VCaP (cell line): ENCODE measurements at regions not wholly inside any gene's neighbourhood (a gene's known extent, or its start where the extent isn't known, plus 50 kb on each side); places are given as distances from the start of the nearest gene placed in this dataset.

ENCODE experiments used
- H3K27ac ChIP-seq: fragments of 450-650 bp; 2 replicates; pipeline ENCODE4 v1.5.1; 2017
- TF ChIP-seq, protein P1 (sequence below): fragments of 450-650 bp; conservative IDR thresholded peaks from 2 replicates; pipeline ENCODE4 v1.5.1; 2017; ENCODE audit warnings: mild to moderate bottlenecking, moderate library complexity

GRCh38 chr9:115209601-115210306 is 91.8 kb upstream of the TNC start:
- H3K27ac ChIP-seq = no peak overlapping the region
- TF ChIP-seq, protein P1, sequence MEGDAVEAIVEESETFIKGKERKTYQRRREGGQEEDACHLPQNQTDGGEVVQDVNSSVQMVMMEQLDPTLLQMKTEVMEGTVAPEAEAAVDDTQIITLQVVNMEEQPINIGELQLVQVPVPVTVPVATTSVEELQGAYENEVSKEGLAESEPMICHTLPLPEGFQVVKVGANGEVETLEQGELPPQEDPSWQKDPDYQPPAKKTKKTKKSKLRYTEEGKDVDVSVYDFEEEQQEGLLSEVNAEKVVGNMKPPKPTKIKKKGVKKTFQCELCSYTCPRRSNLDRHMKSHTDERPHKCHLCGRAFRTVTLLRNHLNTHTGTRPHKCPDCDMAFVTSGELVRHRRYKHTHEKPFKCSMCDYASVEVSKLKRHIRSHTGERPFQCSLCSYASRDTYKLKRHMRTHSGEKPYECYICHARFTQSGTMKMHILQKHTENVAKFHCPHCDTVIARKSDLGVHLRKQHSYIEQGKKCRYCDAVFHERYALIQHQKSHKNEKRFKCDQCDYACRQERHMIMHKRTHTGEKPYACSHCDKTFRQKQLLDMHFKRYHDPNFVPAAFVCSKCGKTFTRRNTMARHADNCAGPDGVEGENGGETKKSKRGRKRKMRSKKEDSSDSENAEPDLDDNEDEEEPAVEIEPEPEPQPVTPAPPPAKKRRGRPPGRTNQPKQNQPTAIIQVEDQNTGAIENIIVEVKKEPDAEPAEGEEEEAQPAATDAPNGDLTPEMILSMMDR = no peak

DNA sequence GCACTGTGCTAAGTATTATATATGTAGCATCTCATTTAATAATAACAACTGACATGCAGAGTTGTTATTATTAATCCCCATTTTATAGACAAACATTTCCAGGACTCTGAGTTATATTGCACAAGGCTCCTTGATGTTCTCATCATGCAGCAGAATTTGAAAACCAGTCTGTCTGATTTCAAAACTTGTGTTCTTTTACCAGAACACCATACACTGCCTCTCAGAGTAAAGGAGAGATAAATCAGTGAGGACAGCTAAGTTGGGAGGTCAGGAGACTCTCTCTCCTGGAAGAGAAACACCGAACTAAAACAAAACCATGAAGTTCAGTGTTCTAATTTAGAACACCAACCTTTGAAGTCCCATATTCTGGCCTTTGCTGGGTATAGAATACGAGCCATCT is 92.7 kb upstream of the TNC start:
- no peak overlapping the region for H3K27ac ChIP-seq
- TF ChIP-seq, protein P1 = no peak

- no peak overlapping the region for H3K27ac ChIP-seq
- TF ChIP-seq, protein P1 = no peak
Measured at GRCh38 chr9:115211413-115212124, 93.6 kb upstream of the TNC start.

DNA sequence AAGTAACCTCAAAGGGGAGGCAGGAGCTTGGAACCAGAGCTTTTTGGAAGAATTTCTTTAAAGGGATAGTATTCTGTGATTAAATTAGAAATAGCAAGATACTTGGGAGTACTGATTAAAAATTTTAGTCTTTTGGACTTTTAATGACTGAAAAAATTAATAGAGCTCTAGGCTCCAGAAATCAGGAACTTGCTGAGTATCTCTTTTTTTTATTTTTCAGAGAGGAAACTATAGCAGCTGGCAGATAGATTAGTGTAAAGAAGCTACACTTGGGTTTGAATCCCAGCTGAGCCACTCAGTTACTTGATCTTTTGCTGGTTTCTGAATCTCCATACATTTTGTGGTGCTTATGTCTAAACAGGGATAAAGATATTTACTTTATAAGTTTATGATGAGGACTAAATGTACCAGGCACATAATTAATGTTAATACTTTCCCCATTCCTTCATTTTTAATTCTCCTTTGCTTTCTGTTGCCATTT is 94.2 kb upstream of the TNC start:
- TF ChIP-seq, protein P1 = no peak
- no peak overlapping the region for H3K27ac ChIP-seq

DNA sequence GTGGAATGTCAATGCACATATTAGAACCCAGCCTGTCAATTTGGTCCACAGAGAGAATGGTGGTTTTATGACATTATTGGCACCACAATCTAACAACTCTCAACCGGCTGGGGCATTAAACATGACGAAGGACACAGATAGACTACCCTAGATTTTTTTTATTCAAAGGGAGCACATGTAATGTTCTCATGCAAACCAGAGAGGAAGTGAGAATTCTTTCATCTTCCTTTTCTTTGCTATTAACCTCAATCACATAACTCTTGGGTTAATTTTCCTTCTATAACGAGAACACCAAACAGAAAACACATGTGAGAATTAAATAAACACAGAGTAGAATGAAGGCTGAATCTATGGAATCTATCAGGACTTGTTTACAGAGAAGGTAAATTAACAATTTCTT is 94.9 kb upstream of the TNC start:
- H3K27ac ChIP-seq = no peak overlapping the region
- TF ChIP-seq, protein P1 = no peak

DNA sequence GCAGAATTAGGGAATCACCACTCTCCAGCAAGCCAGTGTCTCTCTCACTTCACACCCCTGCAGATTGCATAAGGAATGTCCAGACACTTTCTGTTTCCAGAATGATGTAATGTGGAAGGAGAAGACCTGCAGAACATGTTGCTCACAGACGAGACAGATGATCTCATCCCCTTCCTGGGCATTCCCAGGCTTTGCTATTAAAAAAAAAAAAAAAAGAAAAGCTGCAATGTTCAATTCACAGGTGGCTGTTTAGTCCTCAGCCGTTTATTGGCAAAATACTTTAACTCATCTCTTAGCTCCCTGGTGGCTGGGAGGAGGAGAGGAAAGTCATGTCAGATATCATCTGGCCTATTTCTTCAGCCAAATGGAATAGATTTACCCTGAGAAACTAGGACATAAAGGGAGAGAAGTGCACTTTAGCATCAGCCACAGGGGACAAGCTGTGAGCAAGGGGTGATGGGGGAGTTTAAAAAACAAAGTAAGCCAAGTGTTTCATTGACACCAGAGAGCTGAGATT is 95.9 kb upstream of the TNC start:
- TF ChIP-seq, protein P1 = no peak
- no peak overlapping the region for H3K27ac ChIP-seq

DNA sequence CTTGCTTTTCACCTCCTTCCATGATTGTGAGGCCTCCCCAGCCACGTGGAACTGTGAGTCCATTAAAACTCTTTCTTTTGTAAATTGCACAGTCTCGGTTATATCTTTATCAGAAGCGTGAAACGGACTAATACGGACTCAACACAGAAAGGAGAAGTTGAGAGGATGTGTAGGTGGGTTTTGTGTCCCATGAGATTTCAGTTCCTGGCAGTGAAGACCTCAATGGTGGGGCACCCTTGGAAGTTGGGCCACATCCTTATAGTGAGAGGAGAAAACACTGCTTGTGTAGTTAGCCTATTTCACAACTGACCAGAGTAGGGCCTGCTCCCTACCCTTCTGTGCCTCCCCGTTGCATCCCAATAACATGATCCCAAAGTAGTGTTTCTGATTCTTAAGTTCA is 98.9 kb upstream of the TNC start:
- H3K27ac ChIP-seq = no peak overlapping the region
- TF ChIP-seq, protein P1 = no peak
